ENCODE measurements at regions not wholly inside any gene's neighbourhood (a gene's known extent, or its start where the extent isn't known, plus 50 kb on each side); places are given as distances from the start of the nearest gene placed in this dataset.

DNA sequence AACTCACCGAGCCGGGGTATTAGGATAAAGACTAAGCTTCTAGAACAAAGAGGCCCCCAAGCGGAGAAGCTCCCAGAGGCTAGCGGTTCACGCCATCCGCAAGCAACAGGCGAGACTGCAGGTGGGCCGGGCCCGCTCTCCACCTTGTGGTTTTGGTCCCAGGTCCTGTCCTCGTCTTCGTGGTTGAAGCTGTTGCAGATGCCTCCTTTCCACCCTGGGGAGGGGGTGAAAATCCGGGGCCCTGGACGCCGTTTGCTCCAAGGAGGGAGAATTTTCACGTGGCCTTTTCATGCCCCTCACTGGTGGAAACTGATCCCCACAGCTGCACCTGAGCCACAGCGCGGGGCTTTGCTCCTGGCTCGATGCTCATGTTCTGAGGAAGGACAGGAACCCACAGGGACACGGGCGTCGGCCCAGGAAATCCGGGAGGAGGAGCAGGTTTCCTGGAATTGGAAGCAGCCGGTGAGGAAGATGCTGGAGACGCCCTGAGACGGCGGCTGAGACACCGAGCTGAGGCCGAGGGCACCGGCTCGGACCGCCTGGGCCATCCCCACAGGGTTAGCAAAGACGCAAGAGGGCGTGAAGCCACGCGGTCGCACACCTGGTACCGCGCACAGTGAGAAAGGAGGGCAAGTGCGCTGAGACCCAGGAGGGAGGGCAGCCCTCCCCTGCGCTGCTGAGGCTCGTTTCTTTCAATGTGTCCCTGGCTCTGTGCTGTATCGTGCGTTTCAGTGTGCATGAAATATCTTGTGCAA, 54.7 kb upstream of the SALL3 start:
- intact Hi-C loops (cut with micrococcal nuclease; ENCODE audit: unreplicated experiment) = no loop called here
- Histone ChIP-seq H3K36me3 (ENCODE audit: insufficient read depth, low read length, poor library complexity, severe bottlenecking) (no peaks in the 10 kb centered on the region), H3K4me1 (ENCODE audit: insufficient read depth, low read length, poor library complexity, severe bottlenecking) (no peaks in the 10 kb centered on the region), H3K27ac (ENCODE audit: low read depth, low read length, poor library complexity, severe bottlenecking) (no peak overlapping the region), H3K4me3 (ENCODE audit: low read depth, low read length, poor library complexity, severe bottlenecking) (no peak overlapping the region), H3K27me3 (replicated peaks; ENCODE audit: insufficient read depth, low read depth, low read length, poor library complexity) (peaks cover 17% of the 10 kb centered on the region), H3K9me3 (ENCODE audit: low read depth, low read length, poor library complexity, severe bottlenecking) (no peaks in the 10 kb centered on the region)
- CTCF ChIA-PET = no interaction called here
- TF ChIP-seq CTCF (conservative IDR thresholded peaks at IDR 0.05; ENCODE audit: low read depth, low read length) (no peak), EZH2 (IDR thresholded peaks at IDR 0.05; ENCODE audit: borderline replicate concordance, low read depth, low read length, poor library complexity, severe bottlenecking) (no peak)
- no TSS peak for BruUV-seq (replicated peaks)
- POLR2A ChIA-PET (ENCODE audit: low non-redundant PET) = no interaction called here
- DNase-seq (ENCODE audit: low spot score) = no peak

- BruUV-seq (replicated peaks) = no TSS peak
- DNase-seq (ENCODE audit: low spot score) = no peak
- H3K4me1 ChIP-seq (ENCODE audit: insufficient read depth, low read length, poor library complexity, severe bottlenecking) = no peaks in the 10 kb centered on the region
- no peaks in the 10 kb centered on the region for H3K9me3 ChIP-seq (ENCODE audit: low read depth, low read length, poor library complexity, severe bottlenecking)
- intact Hi-C loops (cut with micrococcal nuclease; ENCODE audit: unreplicated experiment) = no loop called here
- H3K36me3 ChIP-seq (ENCODE audit: insufficient read depth, low read length, poor library complexity, severe bottlenecking) = no peaks in the 10 kb centered on the region
- ChIA-PET CTCF (no interaction called here), POLR2A (ENCODE audit: low non-redundant PET) (no interaction called here)
- no peak overlapping the region for H3K4me3 ChIP-seq (ENCODE audit: low read depth, low read length, poor library complexity, severe bottlenecking)
- peaks cover 21% of the 10 kb centered on the region for H3K27me3 ChIP-seq (replicated peaks; ENCODE audit: insufficient read depth, low read depth, low read length, poor library complexity)
- no peak for TF ChIP-seq EZH2 (IDR thresholded peaks at IDR 0.05; ENCODE audit: borderline replicate concordance, low read depth, low read length, poor library complexity, severe bottlenecking)
- no peak overlapping the region for H3K27ac ChIP-seq (ENCODE audit: low read depth, low read length, poor library complexity, severe bottlenecking)
Observed at GRCh38 chr18:78925557-78926242, 53.9 kb upstream of the SALL3 start.

- H3K4me1 ChIP-seq (ENCODE audit: insufficient read depth, low read length, poor library complexity, severe bottlenecking) = no peaks in the 10 kb centered on the region
- intact Hi-C loops (cut with micrococcal nuclease; ENCODE audit: unreplicated experiment) = no loop called here
- BruUV-seq (replicated peaks) = no TSS peak
Observed at GRCh38 chr18:78926243-78926615, 53.4 kb upstream of the SALL3 start.

More at GRCh38 chr18:78926243-78926615, 53.4 kb upstream of the SALL3 start:
- Histone ChIP-seq H3K27me3 (replicated peaks; ENCODE audit: insufficient read depth, low read depth, low read length, poor library complexity) (peaks cover 26% of the 10 kb centered on the region), H3K4me3 (ENCODE audit: low read depth, low read length, poor library complexity, severe bottlenecking) (no peak overlapping the region), H3K27ac (ENCODE audit: low read depth, low read length, poor library complexity, severe bottlenecking) (no peak overlapping the region), H3K36me3 (ENCODE audit: insufficient read depth, low read length, poor library complexity, severe bottlenecking) (no peaks in the 10 kb centered on the region), H3K9me3 (ENCODE audit: low read depth, low read length, poor library complexity, severe bottlenecking) (no peaks in the 10 kb centered on the region)
- no peak for TF ChIP-seq CTCF (conservative IDR thresholded peaks at IDR 0.05; ENCODE audit: low read depth, low read length)
- TF ChIP-seq EZH2 (IDR thresholded peaks at IDR 0.05; ENCODE audit: borderline replicate concordance, low read depth, low read length, poor library complexity, severe bottlenecking) = no peak
- CTCF ChIA-PET = no interaction called here
- no peak for DNase-seq (ENCODE audit: low spot score)
- POLR2A ChIA-PET (ENCODE audit: low non-redundant PET) = no interaction called here
